Muscle of back (tissue), 3 donors: ENCODE measurements at regions not wholly inside any gene's neighbourhood (a gene's known extent, or its start where the extent isn't known, plus 50 kb on each side); places are given as distances from the start of the nearest gene placed in this dataset.
"Not testable (repeated sequence)": the region's sequence is repeated elsewhere in the genome, so short reads cannot be mapped to it uniquely, and the experiment has no call there.

ENCODE experiments used
- DNase-seq, 3 donors: peaks; one replicate each; pipeline versions ENCODE4 v3.0.0 to v3.0.0-alpha.2; 2013

DNA sequence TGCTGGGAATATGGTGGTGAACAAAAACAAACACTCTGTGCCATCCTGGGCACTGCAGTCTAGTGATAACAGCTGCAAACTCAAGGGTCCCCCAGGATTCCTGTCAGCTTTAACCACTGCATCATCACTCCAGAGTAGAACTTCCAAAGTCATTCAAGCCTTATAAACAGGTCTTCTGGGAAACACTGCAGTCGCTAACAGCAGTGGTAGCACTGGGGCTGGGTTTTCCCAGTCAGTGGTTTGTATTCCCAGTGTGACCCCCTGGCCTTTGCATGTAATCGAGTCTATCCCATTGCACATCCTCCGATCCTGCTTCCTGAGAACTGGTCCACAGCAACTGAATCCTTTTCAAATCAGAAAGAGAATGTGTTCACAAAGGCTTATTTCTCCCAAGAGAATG lies 623.5 kb downstream of the EDEM1 start:
- DNase-seq = no peak

DNA sequence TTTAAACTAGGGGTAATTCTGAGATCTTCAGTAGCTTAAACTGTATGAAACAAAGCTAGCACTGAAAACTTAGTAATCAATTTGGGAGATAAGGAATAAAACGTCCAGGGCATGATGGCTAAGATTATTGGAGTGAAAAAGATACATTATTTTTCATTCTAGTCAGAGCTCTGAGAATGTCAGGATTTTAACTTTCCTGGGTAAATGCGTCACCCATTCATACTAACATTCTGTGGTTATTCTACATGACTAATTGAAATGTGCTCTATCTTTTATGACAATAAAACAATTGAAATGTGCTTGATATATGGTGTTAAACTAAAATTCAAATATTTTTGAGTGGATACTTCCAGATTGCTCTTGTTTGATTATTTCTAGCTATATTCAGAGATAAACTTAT lies 626.0 kb downstream of the EDEM1 start:
- no peak for DNase-seq

- DNase-seq = no peak
Observed at GRCh38 chr3:5822843-5823242, 635.3 kb downstream of the EDEM1 start.

GRCh38 chr3:5826467-5826866 lies 639.0 kb downstream of the EDEM1 start:
- no peak for DNase-seq

DNA sequence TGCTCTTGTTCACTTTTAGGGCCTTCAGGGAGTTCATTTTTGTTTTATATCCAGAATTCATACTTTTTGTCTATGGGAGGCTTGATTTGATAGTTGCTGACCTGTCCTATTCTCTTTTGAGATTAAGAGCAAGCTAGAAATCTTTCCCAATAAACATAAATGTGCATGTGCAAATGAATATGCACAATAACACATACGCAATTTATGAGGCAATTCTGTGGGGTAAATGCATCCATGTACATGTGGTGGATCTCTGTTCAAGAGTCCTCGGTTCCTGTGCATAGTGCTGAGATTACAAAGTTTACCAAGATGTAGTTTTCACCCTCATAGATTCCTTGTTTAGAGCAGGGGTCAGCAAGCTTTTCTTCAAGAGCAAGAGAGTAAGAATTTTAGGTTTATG lies 640.7 kb downstream of the EDEM1 start:
- DNase-seq = no peak

GRCh38 chr3:5840056-5840455 lies 652.5 kb downstream of the EDEM1 start:
- DNase-seq = no peak

- DNase-seq = no peak
Observed at GRCh38 chr3:5841599-5841998, 654.1 kb downstream of the EDEM1 start.

- peak in 2 of 3 donors; percentile 4 to 56 for DNase-seq
Observed at GRCh38 chr3:5846261-5846660, 658.8 kb downstream of the EDEM1 start.

- DNase-seq = no peak
Observed at GRCh38 chr3:5861151-5861550, 673.6 kb downstream of the EDEM1 start.

- peak; percentile 58 to 78 (median 62) for DNase-seq
Observed at GRCh38 chr3:5874931-5875341, 687.4 kb downstream of the EDEM1 start.

DNA sequence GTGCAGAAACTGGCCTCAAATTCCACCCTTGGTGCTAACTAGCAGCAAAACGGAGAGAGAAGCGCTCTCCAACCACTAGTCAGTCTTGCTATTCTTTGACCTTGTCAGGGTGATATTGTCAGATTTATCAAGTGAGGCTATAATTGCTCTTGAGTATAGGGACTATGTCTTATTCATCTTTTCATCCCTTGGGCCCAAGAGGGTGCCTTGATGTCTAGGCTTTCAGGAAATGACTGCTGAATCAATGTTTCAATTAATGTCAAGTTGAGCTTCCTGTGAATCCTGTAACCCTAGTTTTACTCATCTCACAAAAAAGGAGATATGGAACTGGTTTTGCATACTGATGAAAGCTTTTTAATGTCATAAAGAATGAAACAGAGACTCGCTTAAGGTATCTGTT lies 701.3 kb downstream of the EDEM1 start:
- no peak for DNase-seq

DNA sequence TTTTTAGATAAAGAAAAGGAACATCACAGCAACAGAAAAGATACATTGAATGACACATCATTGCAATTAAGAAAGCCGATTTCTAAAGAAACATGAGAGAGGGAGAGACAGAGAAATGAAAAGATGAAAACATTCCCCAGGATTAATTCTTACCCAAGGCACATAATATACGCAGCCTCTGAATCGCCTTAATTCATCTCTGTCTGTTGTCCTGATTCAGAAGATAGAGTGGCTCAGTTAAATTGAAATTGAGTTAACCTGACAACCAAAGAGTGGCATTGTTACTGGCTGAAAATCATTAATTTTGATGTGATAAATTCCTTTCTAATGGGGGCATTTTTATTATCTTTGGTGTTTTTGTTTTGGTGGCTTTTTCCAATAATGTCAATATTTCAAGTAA lies 701.9 kb downstream of the EDEM1 start:
- DNase-seq = no peak

- DNase-seq = peak; percentile 5 to 46 (median 10)
Observed at GRCh38 chr3:5891711-5892110, 704.2 kb downstream of the EDEM1 start.

- DNase-seq = peak in 1 of 3 donors; percentile 5
Observed at GRCh38 chr3:5898106-5898505, 710.6 kb downstream of the EDEM1 start.

DNA sequence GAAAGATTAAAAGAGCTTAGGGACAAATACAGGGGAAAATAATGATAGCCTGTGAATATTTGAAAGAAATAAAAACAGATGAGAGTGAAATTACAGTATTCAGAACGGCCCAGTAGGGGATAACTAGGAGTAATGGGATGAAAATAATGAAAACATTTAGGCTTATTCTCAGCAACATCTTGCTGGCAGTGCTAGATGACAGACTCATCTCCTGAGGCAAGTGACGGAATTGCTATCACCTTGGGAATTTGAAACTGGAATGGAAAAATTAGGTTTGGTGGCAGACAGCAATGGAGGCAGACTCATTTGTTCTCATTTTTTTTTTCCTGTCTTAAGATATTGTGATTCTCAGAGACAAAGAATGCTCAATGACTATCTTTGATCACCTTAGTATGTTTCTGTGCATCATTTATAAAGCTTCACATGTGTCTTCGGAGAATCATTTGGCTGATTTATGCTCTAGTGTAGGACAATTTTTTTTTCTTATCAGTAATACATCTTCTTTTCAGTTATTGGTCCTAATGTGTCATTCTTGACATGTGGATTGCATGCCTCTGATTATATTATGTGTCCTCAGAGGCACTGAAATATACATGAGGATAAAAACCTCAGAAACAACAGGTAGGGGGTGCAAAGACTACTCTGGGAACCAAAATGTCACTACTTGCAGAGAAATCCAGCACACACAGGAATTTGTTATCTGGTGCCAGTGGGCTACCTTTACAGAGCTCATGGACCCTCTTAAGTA lies 711.7 kb downstream of the EDEM1 start:
- DNase-seq = no peak

GRCh38 chr3:5917932-5918331 lies 730.4 kb downstream of the EDEM1 start:
- no peak for DNase-seq

- DNase-seq = no peak
Observed at GRCh38 chr3:5918626-5919025, 731.1 kb downstream of the EDEM1 start.

DNA sequence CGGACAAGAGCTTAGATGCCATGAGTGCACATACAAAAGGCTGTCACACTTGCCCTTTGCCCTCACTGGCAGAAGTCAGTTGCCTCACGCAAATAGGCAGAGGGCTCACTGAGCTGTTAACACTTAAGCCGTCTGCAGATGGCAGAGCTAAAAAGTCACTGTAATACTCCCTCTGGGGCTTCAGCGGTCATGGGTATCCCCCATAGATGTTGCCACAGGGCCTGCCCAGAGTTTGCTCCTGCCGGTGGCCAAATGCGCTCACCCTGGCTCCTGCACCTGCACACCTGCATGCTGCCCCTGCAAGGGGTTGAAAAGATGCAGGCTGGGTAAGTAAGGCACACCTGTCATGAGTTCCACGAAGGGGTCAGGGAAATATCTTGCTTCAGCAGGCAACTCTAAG lies 741.5 kb downstream of the EDEM1 start:
- DNase-seq = no peak

DNA sequence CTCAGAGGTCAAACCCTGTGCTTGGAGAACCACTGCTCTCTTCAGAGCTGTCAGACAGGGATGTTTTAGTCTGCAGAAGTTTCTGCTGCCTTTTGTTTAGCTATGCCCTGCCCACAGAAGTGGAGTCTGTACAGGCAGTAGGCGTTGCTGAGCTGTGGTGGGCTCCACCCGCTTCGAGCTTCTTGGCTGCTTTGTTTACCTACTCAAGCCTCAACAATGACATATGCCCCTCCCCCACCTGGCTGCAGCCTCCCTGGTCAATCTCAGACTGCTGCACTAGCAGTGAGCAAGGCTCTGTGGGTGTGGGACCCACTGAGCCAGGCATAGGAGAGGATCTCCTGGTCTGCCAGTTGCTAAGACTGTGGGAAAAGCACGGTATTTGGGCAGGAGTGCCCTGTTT lies 756.6 kb downstream of the EDEM1 start:
- not testable (repeated sequence) for DNase-seq

- DNase-seq = no peak
Observed at GRCh38 chr3:5948084-5948483, 760.6 kb downstream of the EDEM1 start.

DNA sequence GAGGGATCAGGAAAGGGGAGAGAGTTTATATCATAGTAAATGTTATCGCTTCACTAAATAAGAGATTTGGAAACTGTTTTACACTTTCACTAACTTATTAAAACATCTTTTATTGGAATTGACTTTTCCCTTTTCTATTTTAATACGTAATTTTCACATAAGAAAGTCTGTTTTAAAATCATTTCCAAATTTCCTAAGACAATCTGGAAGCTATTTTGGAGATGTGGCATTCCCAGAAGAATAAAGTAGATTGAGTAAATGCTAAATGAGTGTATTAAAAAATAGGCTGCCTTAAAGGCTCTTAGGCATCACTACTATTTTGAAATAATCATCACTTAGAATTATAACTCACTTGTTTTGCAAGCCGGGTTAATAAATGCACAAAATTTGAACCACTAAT lies 763.5 kb downstream of the EDEM1 start:
- peak in 1 of 3 donors; percentile 43 for DNase-seq

- DNase-seq = peak in 1 of 3 donors; percentile 39
Observed at GRCh38 chr3:5972586-5972985, 785.1 kb downstream of the EDEM1 start.

DNA sequence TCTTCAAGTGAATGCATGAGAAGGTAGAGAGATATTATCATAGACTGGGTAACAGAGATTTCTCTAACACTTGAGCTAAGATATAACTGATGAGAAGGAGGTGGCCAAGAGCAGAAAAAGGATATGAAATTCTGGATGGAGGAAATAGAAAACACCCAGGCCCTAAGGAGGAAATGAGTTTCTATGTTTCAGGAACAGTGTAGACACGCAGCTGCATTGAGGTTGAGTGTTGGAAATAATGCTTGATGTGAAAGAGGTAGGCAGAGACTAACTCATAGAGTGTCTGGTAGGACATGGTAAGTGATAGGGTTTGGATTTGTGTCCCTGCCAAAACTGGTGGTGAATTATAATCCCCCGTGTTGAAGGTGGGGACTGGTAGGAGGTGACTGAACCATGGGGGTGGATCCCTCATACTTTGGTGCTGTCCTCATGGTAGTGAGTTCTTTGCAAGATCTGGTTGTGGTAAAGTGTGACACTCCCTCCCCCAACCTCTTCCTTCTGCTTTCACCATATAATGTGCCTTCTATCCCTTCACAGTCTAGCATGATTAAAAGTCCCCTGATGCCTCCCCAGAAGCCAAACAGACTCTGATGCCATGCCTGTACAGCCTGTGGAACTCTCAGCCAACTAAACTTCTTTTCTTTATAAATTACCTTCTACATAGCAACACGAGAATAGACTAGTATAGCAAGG lies 787.3 kb downstream of the EDEM1 start:
- DNase-seq = no peak

DNA sequence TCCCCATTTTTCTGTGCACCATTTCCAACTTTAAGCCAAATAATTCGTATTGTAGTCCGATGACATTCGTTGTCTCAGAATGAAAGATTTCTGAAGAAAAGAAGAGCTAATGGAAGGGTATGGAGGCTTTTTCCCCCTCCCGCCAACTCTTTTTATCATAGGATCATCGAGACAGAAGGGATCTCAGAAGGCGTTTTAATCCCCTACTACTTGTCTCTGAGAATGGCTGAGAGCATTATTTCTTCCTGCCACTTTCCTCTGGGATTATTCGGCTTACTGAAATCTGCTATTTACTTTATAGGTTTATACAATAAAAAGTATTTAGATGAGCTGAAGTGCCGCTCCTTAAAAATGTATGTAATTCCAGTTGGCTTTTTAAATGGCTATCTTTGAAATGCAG lies 789.8 kb downstream of the EDEM1 start:
- DNase-seq = no peak
